Activated CD4-positive, alpha-beta T cell treated with anti-CD3 and anti-CD28 coated beads, Interleukin-2, Interleukin-4, amounts not matched to agents 100 ng/mL and 50 ng/mL, durations not matched to agents 16 hours and 8 hours (primary cell): ENCODE measurements at regions not wholly inside any gene's neighbourhood (a gene's known extent, or its start where the extent isn't known, plus 50 kb on each side); places are given as distances from the start of the nearest gene placed in this dataset.

Experiments
- DNase-seq: peaks from one replicate; pipeline ENCODE4 v3.0.0-alpha.2; 2020; ENCODE audit warnings: low spot score

DNA sequence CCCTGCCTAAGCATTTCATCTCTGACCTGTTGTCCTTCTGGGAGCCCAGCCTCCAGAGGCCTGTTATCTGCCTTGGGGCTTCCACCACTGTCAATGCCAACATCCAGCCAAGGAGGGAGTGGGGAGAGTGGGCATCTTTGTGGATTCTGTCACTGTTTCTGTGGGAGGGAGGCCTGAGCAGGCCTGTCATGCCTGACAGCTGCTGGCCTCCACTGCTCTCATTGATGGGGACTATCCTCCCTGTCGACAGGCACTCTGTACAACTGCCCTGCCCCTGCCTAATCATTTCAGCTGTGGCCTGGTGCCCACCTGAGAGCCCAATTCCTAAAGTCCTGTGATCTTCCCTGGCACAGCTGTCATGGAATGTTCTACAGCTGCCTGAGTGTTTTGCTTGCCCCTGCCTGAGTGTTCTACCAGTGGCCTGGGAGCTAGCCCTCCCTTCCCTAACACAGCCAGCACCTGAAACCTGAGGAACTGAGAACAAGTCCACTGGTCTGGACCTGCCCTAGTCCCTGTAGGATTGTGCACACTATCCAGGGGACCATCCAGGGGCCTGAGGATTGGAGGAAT is 145.3 kb downstream of the FAM83B start:
- DNase-seq: no peak

- DNase-seq: peak; percentile 0
Measured at GRCh38 chr6:54992789-54993188, 146.2 kb downstream of the FAM83B start.

DNA sequence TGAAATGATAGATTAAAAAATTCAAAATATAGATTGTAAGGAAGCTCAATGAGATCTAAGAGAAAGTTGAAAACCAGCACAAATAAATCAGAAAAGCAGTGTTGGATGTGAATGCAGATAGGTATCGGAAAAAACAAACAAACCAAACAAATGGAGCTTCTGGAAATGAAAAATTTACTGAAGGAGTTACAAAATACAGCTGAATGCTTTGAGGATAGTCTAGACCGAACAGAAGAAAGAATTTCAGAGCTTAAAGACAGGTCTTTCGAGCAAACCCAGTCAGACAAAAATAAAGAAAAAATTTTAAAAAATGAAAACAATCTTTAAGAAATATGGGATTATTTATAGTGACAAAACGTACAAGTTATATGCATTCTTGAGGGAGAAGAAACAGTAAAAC is 146.7 kb downstream of the FAM83B start:
- DNase-seq: no peak

DNA sequence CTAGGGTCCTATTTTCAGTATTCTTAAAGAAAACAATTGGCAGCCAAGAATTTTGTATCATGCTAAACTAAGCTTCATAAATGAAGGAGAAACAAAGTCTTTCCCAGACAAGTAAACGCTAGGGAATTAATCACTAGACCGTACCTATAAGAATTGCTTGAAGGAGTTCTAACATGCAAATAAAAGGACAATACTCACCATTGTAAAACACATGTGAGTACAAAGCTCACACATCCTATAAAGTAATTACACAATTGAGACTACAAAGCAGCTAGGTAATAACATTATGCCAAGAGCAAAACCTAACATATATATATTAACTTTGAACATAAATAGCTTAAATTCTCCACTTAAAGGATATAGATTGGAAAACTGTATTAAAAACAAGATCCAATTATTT is 147.4 kb downstream of the FAM83B start:
- no peak for DNase-seq

GRCh38 chr6:54998576-54998975 is 152.0 kb downstream of the FAM83B start:
- no peak for DNase-seq

GRCh38 chr6:55003719-55004430 is 157.3 kb downstream of the FAM83B start:
- no peak for DNase-seq

GRCh38 chr6:55009131-55009530 is 162.6 kb downstream of the FAM83B start:
- DNase-seq: no peak

DNA sequence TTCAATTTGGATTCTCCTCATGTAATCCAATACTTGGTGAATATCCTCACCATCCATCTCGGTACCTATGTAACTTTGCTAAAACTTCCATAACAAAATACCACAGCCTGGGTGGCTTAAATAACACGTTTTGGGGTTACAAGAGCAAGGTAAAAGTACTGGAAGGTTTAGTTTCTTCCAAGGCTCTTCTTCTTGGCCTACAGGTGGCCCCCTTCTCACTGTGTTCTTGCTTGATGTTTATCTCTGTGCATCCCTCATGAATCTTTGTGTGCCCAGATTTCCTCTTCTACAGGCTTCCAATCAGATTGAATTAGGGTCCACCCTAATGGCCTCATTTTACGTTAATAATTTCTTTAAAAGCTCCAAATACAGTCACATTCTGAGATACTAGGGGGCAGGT is 163.3 kb upstream of the HCRTR2 start:
- DNase-seq: no peak

DNA sequence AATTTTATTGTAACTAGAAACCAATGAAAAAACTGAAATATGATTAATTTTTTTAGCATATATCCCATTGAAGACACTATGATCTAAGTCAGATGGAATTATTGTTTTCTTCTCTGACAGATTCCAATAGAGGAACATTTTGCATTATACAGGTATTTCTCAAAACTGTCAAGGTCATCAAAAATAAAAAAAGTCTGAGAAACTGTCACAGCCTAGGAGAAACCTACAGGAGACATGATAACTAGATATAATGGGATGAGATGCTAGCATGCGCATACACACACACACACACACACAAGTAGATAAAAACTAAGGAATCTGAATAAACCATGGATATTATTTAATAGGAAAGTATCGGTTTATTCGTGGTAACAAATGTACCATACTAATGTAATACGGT is 161.9 kb upstream of the HCRTR2 start:
- no peak for DNase-seq

- DNase-seq: no peak
Measured at GRCh38 chr6:55014321-55015088, 159.8 kb upstream of the HCRTR2 start.

DNA sequence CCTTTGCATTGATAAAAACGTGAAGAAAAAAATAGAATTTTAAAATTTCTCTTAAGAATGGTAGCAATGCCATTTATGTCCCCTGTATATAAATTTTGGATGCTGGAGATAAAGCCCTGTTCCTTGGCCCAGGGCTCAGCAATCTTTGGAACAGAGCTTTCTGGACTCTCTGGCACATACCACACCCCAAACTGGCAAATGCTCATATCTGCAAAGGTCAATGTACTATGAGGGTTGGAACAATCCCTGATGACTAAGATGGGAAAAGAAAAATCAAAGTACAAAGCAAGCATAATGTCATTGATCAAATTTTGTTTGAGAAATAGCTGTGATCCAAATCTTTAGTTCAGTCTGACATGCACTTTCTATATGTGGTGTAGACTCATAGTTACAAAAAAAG is 158.1 kb upstream of the HCRTR2 start:
- DNase-seq: no peak

- DNase-seq: no peak
Measured at GRCh38 chr6:55017555-55018300, 156.6 kb upstream of the HCRTR2 start.

GRCh38 chr6:55019591-55019990 is 154.7 kb upstream of the HCRTR2 start:
- no peak for DNase-seq

GRCh38 chr6:55023230-55023629 is 151.1 kb upstream of the HCRTR2 start:
- no peak for DNase-seq

GRCh38 chr6:55033016-55033546 is 141.2 kb upstream of the HCRTR2 start:
- DNase-seq: no peak

DNA sequence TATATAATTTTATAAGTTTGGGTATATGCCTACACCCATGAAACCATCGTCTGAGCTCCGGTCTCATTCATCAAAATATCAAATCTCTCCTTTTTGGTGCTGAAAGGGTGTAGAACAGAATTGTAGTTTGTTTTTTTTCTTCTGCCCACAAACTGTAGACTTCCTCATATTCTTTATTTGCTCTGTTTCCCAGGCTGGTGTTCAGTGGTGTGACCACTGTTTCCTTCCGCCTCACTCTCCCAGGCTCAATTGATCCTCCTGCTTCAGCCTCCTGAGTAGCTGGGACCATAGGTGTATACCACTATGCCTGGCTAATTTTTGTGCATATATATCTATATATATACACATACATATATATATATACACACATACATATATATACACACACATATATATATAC is 139.6 kb upstream of the HCRTR2 start:
- DNase-seq: no peak

- DNase-seq: no peak
Measured at GRCh38 chr6:55040102-55040848, 134.0 kb upstream of the HCRTR2 start.

- DNase-seq: no peak
Measured at GRCh38 chr6:55046869-55047422, 127.4 kb upstream of the HCRTR2 start.

DNA sequence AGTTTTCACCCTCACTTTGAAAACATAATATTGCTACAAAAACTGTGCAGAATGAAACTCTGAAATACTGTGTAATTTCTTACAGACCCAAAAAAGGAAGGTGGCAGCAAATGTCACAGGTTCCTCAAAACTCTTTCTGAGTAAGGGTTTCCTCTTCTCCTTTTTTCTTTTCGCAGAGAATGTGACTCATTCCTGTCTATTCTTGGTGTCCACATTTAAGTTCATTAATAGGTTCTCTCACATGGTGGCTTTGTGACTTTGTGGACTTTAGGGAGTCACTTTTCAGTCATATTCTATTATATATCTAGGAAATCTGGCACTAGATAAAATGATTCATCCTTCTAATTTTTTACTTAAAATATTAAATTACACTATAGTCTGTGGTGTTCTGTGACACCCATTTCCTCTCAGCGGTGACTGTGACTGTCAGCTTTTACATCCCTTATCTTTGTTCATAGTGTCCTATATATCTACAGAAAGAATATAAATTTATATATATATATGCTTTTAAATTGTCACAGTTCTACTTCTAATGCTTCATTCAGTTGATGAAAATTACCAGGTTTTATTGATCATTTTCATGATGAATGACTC is 126.8 kb upstream of the HCRTR2 start:
- DNase-seq: no peak

DNA sequence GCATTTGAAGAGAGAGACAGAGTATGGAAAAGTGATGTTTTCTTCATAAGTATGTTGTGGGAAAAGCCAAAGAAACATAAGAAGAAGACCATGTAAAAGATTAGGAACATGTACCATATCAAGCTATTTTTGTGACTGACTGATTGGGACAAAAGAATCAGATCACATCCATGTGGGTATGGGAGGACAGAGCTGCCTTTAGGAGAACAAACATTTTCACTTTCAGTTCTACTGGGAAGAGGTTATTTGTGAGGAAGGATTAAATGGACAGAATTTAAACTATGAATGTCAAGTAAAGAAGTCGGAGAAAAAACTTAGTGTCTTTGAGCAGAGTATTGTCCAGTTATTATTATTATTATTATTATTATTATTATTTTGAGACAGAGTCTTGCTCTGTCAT is 124.4 kb upstream of the HCRTR2 start:
- DNase-seq: no peak

DNA sequence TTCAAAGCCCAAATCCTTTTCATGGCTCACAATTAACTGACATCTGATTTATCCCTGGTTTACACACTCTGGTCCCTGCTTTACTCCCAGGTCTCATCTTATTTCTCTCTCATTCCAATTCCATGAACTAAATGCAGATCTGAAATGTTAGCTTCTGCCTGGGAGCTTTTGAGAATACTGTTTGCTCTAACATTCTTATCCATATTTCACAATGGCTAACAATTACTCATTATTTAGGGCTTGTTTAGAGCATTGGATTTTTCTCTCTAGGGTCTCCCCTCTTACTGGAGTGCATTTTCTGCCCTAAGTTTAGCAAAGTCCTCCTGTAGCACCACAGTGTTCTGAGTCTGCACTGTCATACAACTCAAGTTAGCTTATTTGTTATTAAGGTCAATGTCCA is 121.5 kb upstream of the HCRTR2 start:
- DNase-seq: no peak
